ENCODE measurements at regions not wholly inside any gene's neighbourhood (a gene's known extent, or its start where the extent isn't known, plus 50 kb on each side); places are given as distances from the start of the nearest gene placed in this dataset.

DNA sequence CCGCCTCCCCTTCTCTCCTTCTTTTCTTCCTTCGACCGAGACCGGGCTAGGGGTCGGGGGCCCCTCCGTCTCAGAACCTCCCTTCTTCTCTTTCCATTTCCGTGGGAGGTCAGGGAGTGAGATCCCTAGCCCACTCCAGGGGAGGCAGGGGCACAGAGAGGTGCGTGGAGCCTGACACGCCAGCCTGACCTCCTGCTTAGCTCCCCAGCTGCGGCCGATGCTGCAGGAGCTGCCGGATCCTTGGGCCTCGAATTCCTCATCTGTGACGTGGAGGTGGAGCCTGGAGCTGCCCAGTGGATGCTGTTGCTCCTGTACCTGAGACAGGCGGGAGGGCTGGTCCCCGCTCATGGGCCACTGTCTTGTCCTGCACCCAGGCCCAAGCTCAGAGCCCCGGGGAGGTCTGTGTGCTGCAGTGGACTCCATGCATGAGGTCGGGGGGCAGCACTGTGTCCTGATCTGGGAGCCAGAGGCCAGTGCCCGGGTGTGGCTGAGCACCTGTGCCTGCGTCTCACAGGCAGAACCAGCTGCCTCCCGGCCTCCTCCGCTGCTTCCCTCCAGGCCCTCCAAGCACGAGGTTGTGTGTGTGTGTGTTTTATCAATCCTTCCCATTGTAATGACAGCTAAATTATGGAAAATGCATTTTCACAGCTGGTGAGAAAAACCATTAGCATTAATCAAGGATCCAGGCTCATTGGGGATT, 55.3 kb upstream of the TTC34 start:
- POLR2A ChIA-PET (ENCODE audit: unreplicated experiment): no interaction called here
- Histone ChIP-seq H3F3A (ENCODE audit: low read length, unreplicated experiment) (no peaks in the 10 kb centered on the region), H3K4me2 (ENCODE audit: low read length) (no peak overlapping the region), H3K4me3 (ENCODE audit: low read length) (no peak overlapping the region), H3K9ac (ENCODE audit: low read length) (no peak overlapping the region), H2AFZ (ENCODE audit: low read length) (no peak overlapping the region), H3K4me1 (ENCODE audit: insufficient read depth, low read length) (no peaks in the 10 kb centered on the region), H3K79me2 (ENCODE audit: low read length) (no peaks in the 10 kb centered on the region), H3K27ac (ENCODE audit: low read length) (no peak overlapping the region), H3K9me3 (ENCODE audit: low read length) (no peaks in the 10 kb centered on the region; the same call in 1 of the 2 replicates), H3K9me2 (replicated peaks; ENCODE audit: low read length) (no peaks in the 10 kb centered on the region), H3K27me3 (ENCODE audit: low read length) (peaks cover 90% of the 10 kb centered on the region), H3K36me3 (ENCODE audit: low read depth, low read length) (no peaks in the 10 kb centered on the region), H4K20me1 (ENCODE audit: low read length) (no peaks in the 10 kb centered on the region)
- BruUV-seq (replicated peaks): no TSS peak
- ATAC-seq: no peak
- DNase-seq: no peak
- intact Hi-C loops (cut with micrococcal nuclease): no loop called here
- no peak for TF ChIP-seq EZH2 (IDR thresholded peaks at IDR 0.05; ENCODE audit: low read length, unreplicated experiment)
- TF ChIP-seq, protein P1, sequence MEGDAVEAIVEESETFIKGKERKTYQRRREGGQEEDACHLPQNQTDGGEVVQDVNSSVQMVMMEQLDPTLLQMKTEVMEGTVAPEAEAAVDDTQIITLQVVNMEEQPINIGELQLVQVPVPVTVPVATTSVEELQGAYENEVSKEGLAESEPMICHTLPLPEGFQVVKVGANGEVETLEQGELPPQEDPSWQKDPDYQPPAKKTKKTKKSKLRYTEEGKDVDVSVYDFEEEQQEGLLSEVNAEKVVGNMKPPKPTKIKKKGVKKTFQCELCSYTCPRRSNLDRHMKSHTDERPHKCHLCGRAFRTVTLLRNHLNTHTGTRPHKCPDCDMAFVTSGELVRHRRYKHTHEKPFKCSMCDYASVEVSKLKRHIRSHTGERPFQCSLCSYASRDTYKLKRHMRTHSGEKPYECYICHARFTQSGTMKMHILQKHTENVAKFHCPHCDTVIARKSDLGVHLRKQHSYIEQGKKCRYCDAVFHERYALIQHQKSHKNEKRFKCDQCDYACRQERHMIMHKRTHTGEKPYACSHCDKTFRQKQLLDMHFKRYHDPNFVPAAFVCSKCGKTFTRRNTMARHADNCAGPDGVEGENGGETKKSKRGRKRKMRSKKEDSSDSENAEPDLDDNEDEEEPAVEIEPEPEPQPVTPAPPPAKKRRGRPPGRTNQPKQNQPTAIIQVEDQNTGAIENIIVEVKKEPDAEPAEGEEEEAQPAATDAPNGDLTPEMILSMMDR (conservative IDR thresholded peaks at IDR 0.05; ENCODE audit: low read depth, low read length): no peak
- no peak for TF ChIP-seq EZH2phosphoT487 (IDR thresholded peaks at IDR 0.05; ENCODE audit: borderline replicate concordance, low read length)
- CTCF ChIA-PET: no interaction called here

DNA sequence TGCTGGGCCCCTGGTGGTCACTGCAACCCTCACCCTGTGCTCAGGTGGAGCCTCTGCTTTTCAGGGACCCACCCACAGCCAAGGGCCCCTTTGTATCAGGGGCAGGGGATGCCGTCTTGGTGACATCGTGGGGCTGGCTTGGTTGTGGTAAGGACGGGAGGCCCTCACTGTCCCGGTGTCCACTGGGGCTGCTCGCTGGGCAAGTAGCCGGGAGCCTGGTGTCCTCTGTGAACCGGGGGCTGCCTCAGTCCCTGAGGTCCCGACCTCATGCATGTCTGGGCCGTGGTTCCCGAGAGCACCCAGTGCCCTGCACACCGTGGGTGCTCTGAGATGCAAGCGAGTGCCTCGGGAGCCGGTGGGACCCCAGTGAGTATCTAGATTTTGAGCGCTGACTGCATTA, 56.0 kb upstream of the TTC34 start:
- Histone ChIP-seq H2AFZ (ENCODE audit: low read length) (no peak overlapping the region), H4K20me1 (ENCODE audit: low read length) (no peaks in the 10 kb centered on the region), H3K9me2 (replicated peaks; ENCODE audit: low read length) (no peaks in the 10 kb centered on the region), H3K9ac (ENCODE audit: low read length) (no peak overlapping the region), H3K4me2 (ENCODE audit: low read length) (no peak overlapping the region), H3K9me3 (ENCODE audit: low read length) (no peaks in the 10 kb centered on the region; the same call in 1 of the 2 replicates), H3K79me2 (ENCODE audit: low read length) (no peaks in the 10 kb centered on the region), H3F3A (ENCODE audit: low read length, unreplicated experiment) (no peaks in the 10 kb centered on the region), H3K4me3 (ENCODE audit: low read length) (no peak overlapping the region), H3K27me3 (ENCODE audit: low read length) (peaks cover 93% of the 10 kb centered on the region), H3K36me3 (ENCODE audit: low read depth, low read length) (no peaks in the 10 kb centered on the region), H3K27ac (ENCODE audit: low read length) (no peak overlapping the region), H3K4me1 (ENCODE audit: insufficient read depth, low read length) (no peaks in the 10 kb centered on the region)
- DNase-seq (no peak), ATAC-seq (no peak)
- ChIA-PET POLR2A (ENCODE audit: unreplicated experiment) (no interaction called here), CTCF (no interaction called here)
- intact Hi-C loops (cut with micrococcal nuclease): no loop called here
- TF ChIP-seq, protein P1 (conservative IDR thresholded peaks at IDR 0.05; ENCODE audit: low read depth, low read length): no peak
- TF ChIP-seq EZH2phosphoT487 (IDR thresholded peaks at IDR 0.05; ENCODE audit: borderline replicate concordance, low read length): no peak
- no peak for TF ChIP-seq EZH2 (IDR thresholded peaks at IDR 0.05; ENCODE audit: low read length, unreplicated experiment)
- no TSS peak for BruUV-seq (replicated peaks)

DNA sequence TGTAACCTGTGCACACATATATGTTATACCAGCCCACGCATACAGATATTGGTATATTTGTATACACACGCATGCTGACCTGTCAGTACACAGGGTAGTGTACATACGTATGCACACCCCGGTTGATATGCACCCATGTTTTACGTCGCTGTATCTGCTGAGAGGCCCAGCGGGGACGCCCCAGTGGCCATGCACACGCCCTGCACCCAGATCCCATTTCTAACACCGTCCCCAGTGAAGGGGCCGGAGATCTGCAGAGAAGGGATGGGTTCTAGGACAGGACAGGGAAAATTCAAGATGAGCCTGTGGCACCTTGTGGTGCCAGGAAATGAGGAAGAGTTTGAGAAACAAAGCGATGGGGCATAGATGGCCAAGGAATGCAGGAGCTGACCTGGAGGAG, 57.2 kb upstream of the TTC34 start:
- BruUV-seq (replicated peaks): no TSS peak
- Histone ChIP-seq H2AFZ (ENCODE audit: low read length) (no peak overlapping the region), H3K36me3 (ENCODE audit: low read depth, low read length) (no peaks in the 10 kb centered on the region), H3K9ac (ENCODE audit: low read length) (no peak overlapping the region), H3K27ac (ENCODE audit: low read length) (no peak overlapping the region), H3K4me2 (ENCODE audit: low read length) (no peak overlapping the region), H3K4me3 (ENCODE audit: low read length) (no peak overlapping the region), H4K20me1 (ENCODE audit: low read length) (no peaks in the 10 kb centered on the region), H3K79me2 (ENCODE audit: low read length) (no peaks in the 10 kb centered on the region), H3K9me3 (ENCODE audit: low read length) (no peaks in the 10 kb centered on the region; the same call in 1 of the 2 replicates), H3K9me2 (replicated peaks; ENCODE audit: low read length) (no peaks in the 10 kb centered on the region), H3K27me3 (ENCODE audit: low read length) (peaks cover 94% of the 10 kb centered on the region), H3K4me1 (ENCODE audit: insufficient read depth, low read length) (no peaks in the 10 kb centered on the region), H3F3A (ENCODE audit: low read length, unreplicated experiment) (no peaks in the 10 kb centered on the region)
- DNase-seq (no peak), ATAC-seq (no peak)
- POLR2A ChIA-PET (ENCODE audit: unreplicated experiment): no interaction called here
- intact Hi-C loops (cut with micrococcal nuclease): no loop called here
- TF ChIP-seq EZH2 (IDR thresholded peaks at IDR 0.05; ENCODE audit: low read length, unreplicated experiment) (no peak), EZH2phosphoT487 (IDR thresholded peaks at IDR 0.05; ENCODE audit: borderline replicate concordance, low read length) (no peak)
- TF ChIP-seq, protein P1 (conservative IDR thresholded peaks at IDR 0.05; ENCODE audit: low read depth, low read length): no peak
- CTCF ChIA-PET: no interaction called here

Data from PC-3 (cell line).